HG03159 (cell line): ENCODE measurements at regions not wholly inside any gene's neighbourhood (a gene's known extent, or its start where the extent isn't known, plus 50 kb on each side); places are given as distances from the start of the nearest gene placed in this dataset.

ENCODE experiments used
- ATAC-seq: cut with Tn5 transposase; IDR thresholded peaks from one replicate; pipeline ENCODE4 v1.9.1; 2021; ENCODE audit warnings: mild to moderate bottlenecking, moderate library complexity; ENCODE audit not compliant: unreplicated experiment

DNA sequence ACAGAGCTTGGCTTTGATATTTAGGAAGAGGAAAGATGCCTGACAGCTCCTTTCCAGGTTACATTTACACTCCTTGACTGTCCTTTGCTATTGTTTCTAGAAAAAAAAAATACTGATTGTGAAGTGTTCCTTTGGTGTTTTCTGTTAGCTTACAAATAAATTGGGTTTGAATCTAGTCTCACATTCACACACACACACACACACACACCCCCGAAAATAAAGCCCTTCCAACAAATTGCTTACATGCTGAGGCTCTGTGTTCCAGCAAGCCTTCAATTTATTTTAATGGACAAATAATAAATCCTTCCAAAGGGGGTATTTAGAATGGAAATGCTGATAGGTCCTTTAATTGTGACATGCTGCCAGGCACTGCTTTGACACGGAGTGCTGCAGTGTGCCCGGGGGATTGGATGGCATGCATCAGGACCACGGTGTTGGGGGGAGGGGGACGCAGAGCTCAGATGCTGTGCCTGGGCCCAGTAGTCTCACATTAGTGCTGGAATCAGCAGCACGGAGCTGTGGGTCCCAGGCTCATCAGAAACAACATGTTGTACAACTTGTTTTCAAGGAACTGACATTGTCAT, 199.9 kb downstream of the CD83 start:
- ATAC-seq = no peak

DNA sequence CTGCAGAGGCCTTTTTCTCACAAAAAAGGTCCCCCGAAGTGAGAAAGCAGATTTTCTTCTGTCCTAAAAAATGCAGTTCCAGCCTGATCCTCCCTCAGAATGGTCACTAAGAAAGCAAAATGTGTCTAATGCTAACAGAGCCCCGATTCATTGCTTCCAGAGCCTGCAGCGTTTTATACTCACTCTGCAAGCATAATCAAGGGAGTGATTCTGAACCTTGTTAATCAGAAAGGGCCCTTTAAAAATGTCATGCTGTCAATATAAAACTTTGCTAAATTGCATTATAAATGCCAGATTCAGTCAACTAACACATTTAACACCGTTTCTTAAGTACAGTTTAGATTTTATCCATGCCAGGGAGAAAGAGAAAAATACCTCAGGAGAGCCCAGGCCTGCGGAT, 202.8 kb downstream of the CD83 start:
- no peak for ATAC-seq

DNA sequence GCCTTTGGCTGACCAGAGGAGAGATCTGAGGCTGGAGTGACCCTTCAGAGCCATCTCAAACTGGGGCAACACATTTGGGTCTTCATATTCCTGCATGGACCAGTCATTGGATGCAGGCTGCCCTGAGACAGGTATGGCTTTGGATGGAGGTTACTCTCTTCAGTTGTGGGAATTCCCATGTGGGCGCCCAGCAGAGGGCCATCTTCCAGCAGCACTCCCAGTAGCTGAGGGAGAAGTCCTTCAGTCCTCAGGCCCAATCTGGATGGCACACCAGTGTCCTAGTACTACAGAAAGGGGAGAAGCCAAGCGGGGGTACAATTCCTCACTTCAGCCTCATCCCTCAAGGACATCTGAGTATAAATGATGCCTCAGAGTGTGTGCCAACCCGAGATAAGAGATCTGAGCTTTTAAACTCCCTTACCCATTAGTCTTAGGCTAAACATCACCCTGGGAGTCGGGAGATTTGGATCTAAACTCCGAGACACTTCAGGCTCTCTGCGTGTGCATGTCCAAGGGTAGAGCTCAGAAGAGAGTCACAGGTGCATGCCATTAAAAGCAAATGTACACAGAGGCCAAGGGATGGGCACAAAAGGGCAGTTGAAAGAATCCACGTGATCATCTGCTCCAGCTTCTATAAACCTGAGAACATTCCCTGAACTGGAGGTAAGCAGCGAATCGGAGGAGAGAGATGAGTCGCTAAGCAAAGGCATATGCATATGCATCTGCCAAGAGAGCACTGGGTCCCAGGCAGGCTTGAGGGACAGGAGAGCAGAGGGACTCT, 204.6 kb downstream of the CD83 start:
- no peak for ATAC-seq

DNA sequence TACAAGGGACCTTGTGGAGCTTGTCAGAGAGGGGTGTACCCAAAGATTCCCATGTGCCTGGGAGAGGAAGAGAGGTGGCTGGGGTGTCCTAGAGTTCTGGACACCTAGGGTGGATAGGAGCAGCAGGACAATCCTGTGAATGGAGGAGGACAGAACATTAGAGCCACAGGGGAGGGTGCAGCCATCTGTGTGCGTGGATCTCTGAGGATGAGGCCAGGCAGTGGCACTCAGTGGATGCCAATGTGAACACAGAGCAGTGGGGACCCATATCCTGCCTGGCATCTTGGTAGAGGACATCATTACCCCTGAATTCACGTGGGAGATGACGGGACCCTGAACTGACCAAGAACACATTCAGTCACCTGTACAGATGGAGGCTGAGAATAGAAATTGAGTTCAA, 205.3 kb downstream of the CD83 start:
- no peak for ATAC-seq

DNA sequence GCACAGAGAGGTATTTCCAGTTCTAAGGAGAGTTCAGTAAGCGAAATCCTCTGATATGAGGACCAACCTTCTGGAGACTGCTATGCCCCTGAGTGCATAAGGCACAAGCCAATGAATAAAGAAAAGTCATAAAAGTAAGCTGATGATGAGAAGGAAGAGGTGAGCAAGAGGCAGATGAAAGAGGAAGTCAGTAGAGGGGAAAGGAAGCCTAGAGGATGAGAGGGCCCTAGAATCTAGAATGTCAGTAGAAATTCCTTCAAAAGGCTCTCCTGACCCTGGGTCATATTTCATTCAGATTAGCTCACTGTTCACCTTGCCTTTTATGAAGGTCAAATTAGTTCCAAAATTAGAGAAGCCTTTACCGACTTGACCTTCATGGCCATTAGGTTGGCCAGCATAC, 209.2 kb downstream of the CD83 start:
- no peak for ATAC-seq

DNA sequence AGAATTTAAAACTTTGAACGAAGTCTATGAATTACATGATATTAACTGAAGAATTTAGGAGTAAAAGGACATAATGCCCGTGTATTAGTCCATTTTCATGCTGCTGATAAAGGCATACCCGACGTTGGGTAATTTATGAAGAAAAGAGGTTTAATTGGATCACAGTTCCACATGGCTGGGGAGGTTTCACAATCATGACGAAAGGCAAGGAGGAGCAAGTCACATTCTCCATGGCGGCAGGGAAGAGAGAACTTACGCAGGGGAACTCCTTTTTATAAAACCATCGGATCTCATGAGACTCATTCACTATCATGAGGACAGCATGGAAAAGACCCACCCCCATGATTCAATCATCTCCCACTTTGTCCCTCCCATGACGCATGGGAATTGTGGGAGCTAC, 210.6 kb downstream of the CD83 start:
- no peak for ATAC-seq

DNA sequence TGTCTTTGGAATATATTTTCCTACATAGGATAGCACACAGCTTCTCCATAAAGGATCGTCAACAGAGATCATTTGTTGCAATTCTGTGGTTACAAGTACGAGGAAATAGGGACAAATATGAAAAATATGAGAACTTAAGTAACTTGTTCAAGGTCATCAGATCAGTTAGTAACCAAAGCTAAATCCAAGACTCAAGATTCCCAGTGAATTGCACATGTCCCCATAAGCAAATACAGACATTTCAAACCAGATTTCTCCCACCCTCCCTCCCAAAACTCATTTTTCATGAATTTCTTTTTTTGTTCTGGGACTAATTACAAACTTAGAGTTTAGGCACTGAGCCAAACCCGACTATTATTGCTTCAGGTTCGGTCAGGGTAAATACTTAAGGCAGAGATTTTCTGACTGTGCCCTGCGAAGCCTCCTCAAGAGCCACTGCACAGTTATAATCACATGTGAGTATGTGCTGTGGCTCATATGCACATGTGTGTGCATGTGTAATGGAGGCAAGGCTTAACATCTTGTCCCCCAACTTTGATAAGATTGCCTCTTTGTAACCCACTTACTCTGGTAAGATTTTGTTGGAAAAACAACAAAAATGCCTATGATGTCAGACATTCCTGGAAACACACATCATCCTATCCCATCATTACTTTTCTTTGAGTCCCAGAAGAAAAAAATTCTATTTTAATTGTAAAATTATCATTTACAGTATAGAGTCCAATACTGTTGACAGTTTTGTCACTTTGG, 216.2 kb downstream of the CD83 start:
- no peak for ATAC-seq

DNA sequence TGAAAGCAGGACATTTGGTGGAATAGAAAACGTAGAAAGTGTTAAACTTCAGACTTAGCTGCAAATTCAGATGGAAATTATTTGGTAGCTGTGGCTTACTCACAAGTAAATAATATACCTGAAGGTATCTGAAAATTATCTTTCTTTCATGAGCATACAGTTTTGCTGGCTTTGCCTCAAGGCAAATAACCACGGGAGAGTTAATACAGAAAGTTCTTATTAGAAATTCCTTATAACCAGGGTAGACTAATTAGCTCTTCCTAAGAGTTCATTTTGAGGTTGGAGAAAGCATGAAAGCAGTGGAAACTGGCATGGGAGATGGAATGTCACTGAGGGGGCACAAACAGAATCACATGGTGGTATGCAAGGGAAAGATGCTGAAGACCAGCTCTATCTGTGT, 217.5 kb downstream of the CD83 start:
- no peak for ATAC-seq

DNA sequence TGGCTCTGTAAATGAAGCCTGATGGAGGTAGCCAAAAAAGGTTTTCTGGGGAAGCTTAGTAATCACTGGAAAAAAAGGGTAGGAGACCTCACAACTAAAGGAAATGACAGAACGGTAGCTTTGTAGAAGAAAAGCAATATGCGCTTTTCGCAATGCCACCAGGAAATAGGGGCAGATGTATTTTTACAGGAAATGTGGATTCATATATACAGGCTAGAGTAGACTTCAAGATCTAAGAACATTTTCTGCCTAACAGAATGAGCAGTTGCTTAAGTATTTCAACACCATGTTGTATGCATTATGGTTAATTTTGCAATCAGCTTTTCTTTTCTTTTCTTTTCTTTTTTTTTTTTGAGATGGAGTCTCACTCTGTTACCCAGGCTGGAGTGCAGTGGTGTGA, 219.6 kb downstream of the CD83 start:
- no peak for ATAC-seq

DNA sequence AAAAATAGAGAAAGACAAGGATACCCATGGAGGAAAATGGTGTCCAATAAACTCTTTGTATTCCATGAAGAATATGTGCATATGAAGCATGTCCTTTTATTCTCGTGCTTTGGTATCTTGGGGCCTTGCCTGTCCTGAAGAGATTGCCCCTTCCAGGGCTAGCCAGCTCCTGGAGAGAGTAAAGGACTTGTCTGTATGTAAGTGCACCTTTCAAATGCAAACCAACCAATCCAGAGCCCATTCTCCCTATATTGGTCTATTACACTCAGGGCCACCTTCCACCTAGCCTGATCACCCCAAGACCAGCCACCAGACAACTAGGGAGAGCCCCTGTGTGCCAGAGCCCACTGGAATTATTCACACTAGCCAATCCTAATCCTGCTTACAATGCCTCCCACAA, 221.6 kb downstream of the CD83 start:
- no peak for ATAC-seq

DNA sequence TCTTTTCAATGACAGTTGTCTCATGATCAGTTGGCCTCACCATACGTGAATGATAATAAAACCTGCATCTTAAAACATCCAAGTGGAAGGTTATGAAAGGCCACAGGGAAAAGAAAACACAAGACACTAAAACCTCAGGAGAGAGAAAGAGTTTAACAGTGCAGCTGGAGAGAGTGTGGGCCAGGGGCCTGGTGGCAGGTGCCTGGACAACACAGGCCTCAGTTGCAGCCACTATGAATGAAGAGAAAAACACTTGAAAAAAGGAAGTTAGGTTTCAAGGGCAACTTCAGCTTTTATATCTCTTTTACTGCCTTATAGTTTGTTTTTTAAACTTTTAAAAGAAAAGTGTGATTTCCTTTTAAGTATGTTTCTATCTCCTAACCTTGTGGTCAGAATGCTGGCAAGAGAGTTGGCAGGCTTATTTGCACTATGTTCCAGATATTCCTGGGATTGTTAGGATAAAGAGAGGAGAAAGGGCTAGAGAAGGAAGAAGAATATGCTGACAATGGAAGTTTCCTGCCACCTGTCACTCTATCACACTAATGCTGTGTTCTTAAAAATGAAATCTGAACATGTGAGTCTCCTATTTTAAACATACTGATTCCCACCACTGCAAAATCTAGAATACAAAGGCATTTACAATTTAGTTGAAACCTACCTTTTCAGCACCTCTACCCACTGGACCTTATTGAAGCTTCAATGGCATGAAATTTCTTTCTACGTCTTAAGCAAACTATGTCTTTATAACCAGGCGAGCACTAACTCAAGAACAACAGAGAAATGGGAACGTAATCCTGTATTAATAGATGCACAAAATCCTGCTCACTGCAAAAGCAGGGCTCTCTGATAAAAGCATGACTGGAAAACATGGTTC, 222.4 kb downstream of the CD83 start:
- ATAC-seq = no peak

DNA sequence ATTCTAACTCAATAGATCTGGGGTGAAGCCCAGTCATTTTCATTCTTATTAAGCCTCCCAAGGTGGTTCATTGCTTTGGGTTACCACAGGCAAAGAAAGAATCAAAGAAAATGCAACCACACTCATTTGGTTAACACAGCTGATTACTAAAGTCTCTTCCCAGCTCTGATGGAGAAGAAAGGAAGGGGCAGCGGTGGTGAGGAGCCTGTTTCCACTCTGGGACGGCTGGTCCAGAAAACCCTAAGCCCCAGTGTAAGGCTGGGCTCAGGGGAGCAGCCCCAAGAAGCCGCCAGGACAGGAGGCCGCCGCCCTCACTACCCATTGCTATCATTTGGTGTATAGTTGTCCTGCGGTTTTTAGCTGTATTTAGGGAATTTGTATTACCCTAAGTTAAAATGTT, 226.9 kb downstream of the CD83 start:
- no peak for ATAC-seq

DNA sequence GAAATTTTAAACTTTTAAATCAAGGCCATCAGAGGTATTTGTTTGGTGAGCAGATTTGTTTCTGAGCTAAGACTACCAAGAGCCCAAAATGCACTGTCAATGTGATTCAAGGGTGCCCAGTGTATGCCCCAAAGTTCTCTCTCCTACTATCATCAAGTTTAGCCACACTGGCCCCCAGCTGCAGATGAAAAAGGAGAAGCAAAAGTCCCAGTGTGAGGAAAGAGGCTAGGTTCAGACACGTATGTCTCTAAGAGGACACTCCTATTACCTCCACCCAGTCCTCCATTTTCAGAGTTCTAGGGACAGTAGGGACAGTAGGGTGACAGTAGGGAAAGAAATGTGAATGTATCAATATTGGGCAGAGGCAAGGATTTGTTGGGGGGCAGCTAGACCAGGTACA, 230.8 kb downstream of the CD83 start:
- no peak for ATAC-seq

DNA sequence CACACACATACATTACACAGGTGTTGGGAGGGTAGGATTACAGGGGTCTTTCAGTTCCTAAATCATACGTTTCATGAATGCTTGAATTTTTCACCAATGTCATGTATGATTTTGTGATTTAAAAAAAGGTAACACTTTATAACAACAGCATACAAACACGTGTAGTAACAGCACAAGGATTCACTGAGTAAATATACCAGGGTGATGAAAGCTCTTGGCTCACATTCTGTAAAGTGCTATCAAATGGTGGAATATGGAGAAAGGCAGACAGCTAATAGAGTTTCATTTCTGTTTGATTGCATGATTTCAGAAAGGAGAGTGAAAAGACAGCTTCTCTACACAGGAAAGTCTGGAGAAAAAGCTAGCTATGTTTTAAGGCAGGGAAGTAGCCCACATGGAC, 231.9 kb downstream of the CD83 start:
- ATAC-seq = no peak

DNA sequence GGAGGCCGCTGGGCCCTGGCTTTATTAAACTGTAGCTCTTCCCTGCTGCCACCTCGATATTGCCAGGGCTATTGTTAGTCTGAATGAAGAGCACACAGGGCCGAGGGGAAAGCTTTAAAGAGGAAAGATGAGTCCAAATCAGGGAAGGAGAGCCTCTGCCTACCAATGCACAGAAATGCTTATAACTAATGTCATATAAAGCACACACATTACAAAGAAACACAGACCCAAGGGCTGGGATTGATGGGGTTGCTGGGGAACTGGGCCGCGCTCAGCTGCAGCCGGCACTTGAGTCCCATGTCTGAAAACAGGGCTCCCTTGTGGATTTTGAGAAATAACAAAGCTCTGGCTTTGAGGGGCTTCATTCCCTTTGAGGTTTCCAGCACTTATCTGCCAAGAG, 232.6 kb downstream of the CD83 start:
- ATAC-seq = no peak

DNA sequence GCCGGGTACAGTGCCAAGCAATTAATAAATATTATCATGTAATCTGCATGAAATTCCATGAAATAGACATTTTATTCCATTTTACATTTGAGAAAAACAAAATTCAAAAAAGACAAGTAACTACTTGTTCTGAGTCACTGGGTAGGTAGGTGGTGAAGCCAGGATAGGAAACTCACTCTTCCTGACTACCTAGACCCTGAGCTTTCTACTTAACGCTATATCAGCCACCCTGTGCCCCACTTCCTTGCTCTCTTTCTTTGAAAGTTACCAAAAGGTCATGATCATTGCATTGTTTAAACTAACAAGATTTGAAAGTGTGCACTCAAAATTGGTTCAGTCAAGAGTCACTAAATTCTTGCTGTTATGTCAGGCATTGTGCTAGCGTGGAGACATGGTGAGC, 235.7 kb downstream of the CD83 start:
- ATAC-seq = no peak

DNA sequence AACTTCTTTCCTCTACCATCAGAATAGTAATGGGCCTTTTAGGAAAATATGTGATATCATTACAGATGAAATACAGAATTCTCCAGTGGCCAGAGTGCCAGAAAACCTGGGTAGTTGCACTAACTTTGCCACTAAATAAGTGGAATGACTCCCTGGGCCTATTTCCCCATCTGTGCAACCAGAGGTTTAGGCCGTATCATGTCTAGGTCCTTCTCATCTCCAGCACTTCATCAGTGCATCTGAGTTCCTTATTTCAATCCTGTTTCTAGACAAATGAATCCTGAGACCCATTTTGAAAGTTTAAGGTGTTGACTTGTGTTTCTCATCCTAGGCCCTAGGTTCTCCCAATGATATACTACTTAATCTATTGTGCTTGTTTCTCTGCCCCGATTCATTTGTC, 236.2 kb downstream of the CD83 start:
- no peak for ATAC-seq

DNA sequence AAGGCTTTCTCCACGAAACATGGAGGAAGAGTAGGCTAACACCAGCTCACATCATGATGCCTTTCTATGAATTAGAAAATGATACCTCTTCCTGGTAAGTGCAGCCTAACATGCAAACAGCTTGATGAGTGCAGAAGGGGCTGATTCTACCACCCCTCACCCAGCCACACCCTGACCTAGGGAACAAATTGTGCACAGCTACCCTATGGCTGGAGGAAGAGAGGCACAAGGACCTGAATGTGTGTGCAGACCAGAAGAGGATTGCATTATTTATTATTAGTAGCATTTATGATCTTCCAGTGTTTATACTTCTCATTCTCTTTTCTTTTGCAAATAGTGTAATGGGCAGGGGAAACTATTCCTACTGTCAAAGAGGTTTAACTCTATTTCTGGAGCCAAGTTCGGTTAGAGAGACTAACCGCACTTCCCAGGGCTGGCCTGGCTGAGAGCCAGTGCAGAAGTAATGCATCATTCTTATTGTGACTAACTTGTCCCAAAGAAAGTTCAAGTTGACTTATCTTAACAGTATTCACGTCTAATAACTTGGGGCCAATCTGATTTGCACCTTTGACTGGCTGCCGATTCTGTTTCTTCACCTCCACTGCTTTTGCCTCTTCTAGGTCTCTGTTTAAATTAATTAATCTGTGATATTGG, 237.5 kb downstream of the CD83 start:
- no peak for ATAC-seq

DNA sequence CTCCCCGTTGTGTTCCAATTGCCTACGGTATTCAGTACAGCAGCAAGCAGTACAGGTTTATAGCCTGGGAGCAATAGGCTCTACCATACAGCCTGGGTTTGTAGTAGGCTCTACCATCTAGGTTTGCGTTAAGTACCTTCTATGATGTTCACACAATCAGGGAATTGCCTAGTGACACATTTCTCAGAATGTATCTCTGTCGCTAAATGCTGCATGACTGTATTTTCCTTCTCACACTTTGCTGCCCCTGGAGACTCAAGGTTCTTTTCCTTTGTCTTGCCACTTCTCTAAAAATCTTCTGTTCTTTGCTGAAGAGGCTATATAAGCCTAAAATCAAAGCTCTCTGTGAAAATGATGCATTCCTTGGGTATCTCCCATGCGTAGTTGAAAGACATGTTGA, 241.9 kb downstream of the CD83 start:
- no peak for ATAC-seq

DNA sequence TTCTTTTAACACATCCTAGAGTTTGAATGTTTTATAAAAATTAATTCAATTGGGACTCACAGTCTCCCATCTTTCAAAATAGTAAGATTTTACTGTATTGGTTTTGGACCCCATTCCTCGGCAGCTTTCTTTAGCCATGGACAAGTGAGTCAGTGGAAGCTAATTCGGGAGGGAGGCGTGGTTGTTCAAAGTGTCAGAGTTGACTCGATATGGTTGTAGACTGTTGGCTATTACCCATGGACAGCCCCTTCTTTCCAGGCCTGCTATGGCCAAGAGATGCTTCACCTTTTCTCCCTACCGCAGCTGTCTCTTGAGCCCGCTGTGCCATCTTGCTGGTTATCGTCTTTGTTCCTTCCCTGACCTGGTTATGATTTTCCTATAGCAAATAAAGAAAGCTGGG, 243.0 kb downstream of the CD83 start:
- ATAC-seq = no peak

DNA sequence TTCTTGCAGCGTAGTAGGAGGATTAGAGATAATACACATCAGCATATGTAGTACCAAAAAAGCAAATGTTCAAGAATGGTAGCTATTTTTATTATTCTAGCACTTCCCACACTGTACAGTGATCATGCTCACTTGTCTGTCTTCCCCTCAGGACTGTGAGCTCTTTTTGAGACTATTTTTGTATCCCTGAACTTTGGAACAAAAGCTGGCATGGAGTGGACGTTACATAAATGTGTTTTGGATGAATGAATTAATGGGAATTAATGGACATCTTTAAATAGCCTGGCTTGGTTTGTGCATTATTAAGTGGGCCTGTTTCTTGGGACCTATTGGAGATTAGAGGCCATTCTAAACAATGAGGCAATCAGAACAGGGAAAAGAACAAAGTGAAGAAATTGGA, 243.7 kb downstream of the CD83 start:
- no peak for ATAC-seq
